ACC112 (cell line): ENCODE measurements at regions not wholly inside any gene's neighbourhood (a gene's known extent, or its start where the extent isn't known, plus 50 kb on each side); places are given as distances from the start of the nearest gene placed in this dataset.
"Not testable (repeated sequence)": the region's sequence is repeated elsewhere in the genome, so short reads cannot be mapped to it uniquely, and the experiment has no call there.

ENCODE experiments used
- H2AFZ ChIP-seq: fragments of 200-600 bp; sonication (generic); one replicate; pipeline ENCODE4 v1.6.0; 2017; ENCODE audit warnings: antibody characterized with exemption, low read length; ENCODE audit not compliant: unreplicated experiment
- H3K27ac ChIP-seq: fragments of 200-600 bp; sonication (generic); 2 replicates; pipeline ENCODE4 v1.5.1; 2014; ENCODE audit warnings: low read depth, mild to moderate bottlenecking, antibody characterized with exemption, low read length, moderate library complexity
- H3K27me3 ChIP-seq: fragments of 200-600 bp; sonication (generic); 2 replicates; pipeline ENCODE4 v1.6.1; 2014; ENCODE audit warnings: mild to moderate bottlenecking, antibody characterized with exemption, low read length, moderate library complexity, mixed read lengths; ENCODE audit not compliant: insufficient read depth
- H3K36me3 ChIP-seq: fragments of 200-600 bp; sonication (generic); 2 replicates; pipeline ENCODE4 v1.6.1; 2016; ENCODE audit warnings: mild to moderate bottlenecking, antibody characterized with exemption, low read length, moderate library complexity, mixed read lengths; ENCODE audit not compliant: insufficient read depth
- H3K4me1 ChIP-seq: fragments of 200-600 bp; sonication (generic); one replicate; pipeline ENCODE4 v1.6.1; 2016; ENCODE audit warnings: low read length, mixed read lengths; ENCODE audit not compliant: insufficient read depth, unreplicated experiment, control insufficient read depth
- H3K4me3 ChIP-seq: fragments of 200-600 bp; sonication (generic); 2 replicates; pipeline ENCODE4 v1.5.1; 2014; ENCODE audit warnings: mild to moderate bottlenecking, low read depth, low read length
- H3K79me2 ChIP-seq: fragments of 200-600 bp; sonication (generic); one replicate; pipeline ENCODE4 v1.6.0; 2016; ENCODE audit warnings: low read length; ENCODE audit not compliant: control insufficient read depth, unreplicated experiment, insufficient read depth

GRCh38 chr2:192412394-192412793, 217.7 kb upstream of the TMEFF2 start:
- Histone ChIP-seq H3K27ac (no peak overlapping the region), H3K36me3 (no peaks in the 10 kb centered on the region), H3K79me2 (no peaks in the 10 kb centered on the region), H2AFZ (no peak overlapping the region), H3K4me3 (no peak overlapping the region), H3K4me1 (no peaks in the 10 kb centered on the region), H3K27me3 (no peaks in the 10 kb centered on the region)

- H2AFZ ChIP-seq, result no peak overlapping the region
- no peak overlapping the region for H3K4me3 ChIP-seq
- no peaks in the 10 kb centered on the region for H3K4me1 ChIP-seq
- no peaks in the 10 kb centered on the region for H3K36me3 ChIP-seq
- H3K27me3 ChIP-seq, result no peaks in the 10 kb centered on the region
- H3K27ac ChIP-seq, result no peak overlapping the region
- H3K79me2 ChIP-seq, result no peaks in the 10 kb centered on the region
Measured at GRCh38 chr2:192411755-192412154, 217.0 kb upstream of the TMEFF2 start.

GRCh38 chr2:192410319-192410718, 215.6 kb upstream of the TMEFF2 start:
- H2AFZ ChIP-seq, result no peak overlapping the region
- H3K36me3 ChIP-seq, result no peaks in the 10 kb centered on the region
- no peaks in the 10 kb centered on the region for H3K79me2 ChIP-seq
- H3K4me1 ChIP-seq, result no peaks in the 10 kb centered on the region
- H3K27ac ChIP-seq, result no peak overlapping the region
- no peak overlapping the region for H3K4me3 ChIP-seq
- no peaks in the 10 kb centered on the region for H3K27me3 ChIP-seq

GRCh38 chr2:192407692-192408091, 213.0 kb upstream of the TMEFF2 start:
- Histone ChIP-seq H3K4me3 (no peak overlapping the region), H3K27ac (no peak overlapping the region), H3K79me2 (no peaks in the 10 kb centered on the region), H2AFZ (no peak overlapping the region), H3K4me1 (no peaks in the 10 kb centered on the region), H3K36me3 (no peaks in the 10 kb centered on the region), H3K27me3 (no peaks in the 10 kb centered on the region)

GRCh38 chr2:192398236-192398635, 203.5 kb upstream of the TMEFF2 start:
- Histone ChIP-seq H3K27ac (no peak overlapping the region), H3K4me3 (no peak overlapping the region), H3K27me3 (no peaks in the 10 kb centered on the region), H3K36me3 (no peaks in the 10 kb centered on the region), H3K79me2 (no peaks in the 10 kb centered on the region), H3K4me1 (no peaks in the 10 kb centered on the region), H2AFZ (no peak overlapping the region)

- no peaks in the 10 kb centered on the region for H3K27me3 ChIP-seq
- H2AFZ ChIP-seq, result no peak overlapping the region
- no peaks in the 10 kb centered on the region for H3K4me1 ChIP-seq
- no peak overlapping the region for H3K27ac ChIP-seq
- H3K36me3 ChIP-seq, result no peaks in the 10 kb centered on the region
- no peak overlapping the region for H3K4me3 ChIP-seq
- no peaks in the 10 kb centered on the region for H3K79me2 ChIP-seq
Measured at GRCh38 chr2:192394605-192395004, 199.9 kb upstream of the TMEFF2 start.

GRCh38 chr2:192391041-192391440, 196.3 kb upstream of the TMEFF2 start:
- H3K4me3 ChIP-seq, result no peak overlapping the region
- no peak overlapping the region for H3K27ac ChIP-seq
- no peaks in the 10 kb centered on the region for H3K27me3 ChIP-seq
- H3K79me2 ChIP-seq, result no peaks in the 10 kb centered on the region
- no peaks in the 10 kb centered on the region for H3K36me3 ChIP-seq
- no peaks in the 10 kb centered on the region for H3K4me1 ChIP-seq
- no peak overlapping the region for H2AFZ ChIP-seq

- Histone ChIP-seq H3K27ac (no peak overlapping the region), H3K27me3 (no peaks in the 10 kb centered on the region), H3K4me1 (no peaks in the 10 kb centered on the region)
Measured at GRCh38 chr2:192390401-192390800, 195.7 kb upstream of the TMEFF2 start.

GRCh38 chr2:192384191-192384590, 189.5 kb upstream of the TMEFF2 start:
- not testable (repeated sequence) for H3K27ac ChIP-seq, H3K27me3 ChIP-seq, H3K4me1 ChIP-seq, H3K36me3 ChIP-seq, H3K4me3 ChIP-seq, H3K79me2 ChIP-seq, H2AFZ ChIP-seq

More at GRCh38 chr2:192390401-192390800, 195.7 kb upstream of the TMEFF2 start:
- no peak overlapping the region for H3K4me3 ChIP-seq
- no peaks in the 10 kb centered on the region for H3K79me2 ChIP-seq
- no peak overlapping the region for H2AFZ ChIP-seq
- no peaks in the 10 kb centered on the region for H3K36me3 ChIP-seq

GRCh38 chr2:192381082-192381481, 186.3 kb upstream of the TMEFF2 start:
- H3K4me1 ChIP-seq, result no peaks in the 10 kb centered on the region
- H3K79me2 ChIP-seq, result no peaks in the 10 kb centered on the region
- H3K27ac ChIP-seq, result no peak overlapping the region
- no peak overlapping the region for H2AFZ ChIP-seq
- no peaks in the 10 kb centered on the region for H3K36me3 ChIP-seq
- H3K27me3 ChIP-seq, result no peaks in the 10 kb centered on the region
- H3K4me3 ChIP-seq, result no peak overlapping the region

- Histone ChIP-seq H3K79me2 (no peaks in the 10 kb centered on the region), H3K27ac (no peak overlapping the region), H3K36me3 (no peaks in the 10 kb centered on the region), H3K4me3 (no peak overlapping the region), H3K27me3 (no peaks in the 10 kb centered on the region), H3K4me1 (no peaks in the 10 kb centered on the region), H2AFZ (no peak overlapping the region)
Measured at GRCh38 chr2:192379736-192380135, 185.0 kb upstream of the TMEFF2 start.
